GM23248 (cell line): ENCODE measurements at regions not wholly inside any gene's neighbourhood (a gene's known extent, or its start where the extent isn't known, plus 50 kb on each side); places are given as distances from the start of the nearest gene placed in this dataset.
"Not testable (repeated sequence)": the region's sequence is repeated elsewhere in the genome, so short reads cannot be mapped to it uniquely, and the experiment has no call there.

Experiments used
- EZH2 ChIP-seq: fragments of 200-600 bp; sonication (generic); IDR thresholded peaks from 2 replicates; pipeline ENCODE4 v1.6.1; 2018; ENCODE audit warnings: antibody characterized with exemption, mild to moderate bottlenecking; ENCODE audit not compliant: insufficient read depth, poor library complexity, severe bottlenecking
- EZH2phosphoT487 ChIP-seq: fragments of 200-600 bp; sonication (generic); IDR thresholded peaks from 2 replicates; pipeline ENCODE4 v1.6.1; 2018; ENCODE audit warnings: antibody characterized with exemption, moderate library complexity, mild to moderate bottlenecking, low read depth; ENCODE audit not compliant: insufficient read depth

DNA sequence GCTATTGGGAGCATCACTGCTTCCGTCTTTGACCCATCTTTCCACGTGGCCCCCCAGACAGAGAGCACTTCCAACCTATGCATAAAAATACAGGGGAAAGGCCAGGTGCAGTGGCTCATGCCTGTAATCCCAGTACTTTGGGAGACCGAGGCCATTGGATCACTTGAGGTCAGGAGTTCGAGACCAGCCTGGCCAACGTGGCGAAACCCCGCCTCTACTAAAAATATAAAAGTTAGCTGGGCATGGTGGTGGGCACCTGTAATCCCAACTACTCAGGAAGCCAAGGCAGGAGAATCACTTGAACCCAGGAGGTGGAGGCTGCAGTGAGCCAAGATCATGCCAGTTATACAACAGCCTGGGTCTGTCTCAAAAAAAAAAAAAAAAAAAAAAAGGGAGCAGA is 55.9 kb upstream of the URI1 start:
- not testable (repeated sequence) for TF ChIP-seq EZH2phosphoT487, EZH2
